Putamen (tissue), 1 donor: ENCODE measurements at regions not wholly inside any gene's neighbourhood (a gene's known extent, or its start where the extent isn't known, plus 50 kb on each side); places are given as distances from the start of the nearest gene placed in this dataset.
"Not testable (repeated sequence)": the region's sequence is repeated elsewhere in the genome, so short reads cannot be mapped to it uniquely, and the experiment has no call there.

Source experiments
- DNase-seq: peaks from one replicate; pipeline ENCODE4 v3.0.0-alpha.2; 2016; ENCODE audit warnings: low spot score

DNA sequence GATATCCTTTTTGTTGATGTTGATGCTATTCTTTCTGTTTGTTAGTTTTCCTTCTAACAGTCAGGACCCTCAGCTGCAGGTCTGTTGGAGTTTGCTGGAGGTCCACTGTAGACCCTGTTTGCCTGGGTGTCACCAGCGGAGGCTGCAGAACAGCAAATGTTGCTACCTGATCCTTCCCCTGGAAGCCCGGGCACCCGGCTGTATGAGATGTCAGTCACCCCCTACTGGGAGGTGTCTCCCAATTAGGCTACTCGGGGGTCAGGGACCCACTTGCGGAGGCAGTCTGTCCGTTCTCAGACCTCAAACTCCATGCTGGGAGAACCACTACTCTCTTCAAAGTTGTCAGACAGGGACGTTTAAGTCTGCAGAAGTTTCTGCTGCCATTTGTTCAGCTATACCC is 383.4 kb downstream of the HLX start:
- not testable (repeated sequence) for DNase-seq

GRCh38 chr1:221263831-221264767 is 384.9 kb downstream of the HLX start:
- DNase-seq, result peak; percentile 78

DNA sequence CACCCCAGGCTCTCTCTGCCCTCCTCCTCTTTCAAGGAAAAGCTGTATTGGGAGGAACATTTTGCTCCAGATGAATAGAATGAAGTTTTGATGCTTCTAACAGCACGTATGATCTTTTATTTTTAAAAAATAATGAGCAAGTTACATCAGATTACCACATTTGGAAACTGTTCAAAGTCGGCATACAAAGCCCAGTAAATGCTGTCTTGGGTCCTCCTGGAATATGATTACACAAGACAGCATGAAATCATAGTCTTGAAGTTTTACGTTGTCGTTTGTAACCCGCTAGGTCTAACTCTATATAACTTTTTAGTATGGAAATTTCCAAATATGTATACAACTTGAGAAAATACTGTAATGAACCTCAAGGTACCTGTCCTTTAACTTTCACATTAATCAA is 385.6 kb downstream of the HLX start:
- DNase-seq, result no peak

DNA sequence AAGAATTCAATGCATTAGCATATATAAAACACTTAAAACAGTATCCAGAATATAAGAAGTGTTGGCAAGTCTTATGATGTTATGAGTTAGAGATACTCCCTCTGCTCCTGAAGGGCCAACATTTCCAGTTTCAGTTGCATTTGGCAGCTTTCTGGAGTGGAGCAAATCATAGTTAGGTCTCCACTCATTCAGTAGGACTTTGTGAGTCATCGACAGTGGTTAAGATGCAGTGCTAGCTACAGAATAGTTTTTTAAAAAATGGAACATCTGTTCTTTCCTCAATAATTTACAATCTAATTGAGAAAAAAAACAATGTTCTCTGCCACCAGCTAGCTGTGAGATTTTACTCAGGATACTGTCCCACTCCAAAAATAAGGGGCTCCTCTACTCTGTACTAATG is 389.1 kb downstream of the HLX start:
- no peak for DNase-seq

DNA sequence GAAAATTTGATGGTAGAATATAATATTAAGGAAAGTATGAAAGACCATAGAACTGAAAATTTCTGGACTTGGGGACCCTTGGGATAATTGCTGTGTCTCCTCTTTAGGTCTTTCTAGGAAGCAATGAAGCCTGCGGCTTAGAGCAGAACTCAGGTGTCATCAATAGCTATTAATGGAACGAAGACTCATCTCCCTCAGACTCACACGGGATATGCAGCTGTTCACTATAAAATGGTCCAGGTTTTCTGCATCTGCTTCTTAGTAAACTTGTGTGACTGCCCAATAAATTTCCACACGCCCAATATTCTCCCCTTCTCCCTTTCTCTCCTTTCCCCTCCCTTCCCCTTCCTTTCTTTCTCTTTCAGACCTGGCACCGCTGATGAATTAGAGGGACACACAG is 392.5 kb downstream of the HLX start:
- no peak for DNase-seq

DNA sequence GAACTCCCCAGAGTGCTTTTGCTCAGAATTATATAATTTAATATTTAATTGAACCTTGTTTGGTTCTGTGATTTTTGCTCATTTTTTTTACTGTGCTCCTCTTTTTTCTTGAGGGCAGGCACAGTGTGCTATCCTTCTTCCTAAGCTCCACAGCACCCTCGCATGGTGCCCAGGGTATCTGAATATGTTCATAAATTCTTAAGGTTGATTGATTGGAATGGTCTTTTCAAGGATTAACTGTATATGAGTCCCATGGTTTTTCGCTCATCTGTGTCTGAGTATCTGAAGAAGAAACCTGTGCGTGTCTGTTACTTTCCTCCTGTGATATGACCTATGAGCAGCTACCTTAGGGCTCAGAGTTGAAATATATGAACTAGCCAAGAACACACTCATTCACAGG is 393.7 kb downstream of the HLX start:
- DNase-seq, result no peak

DNA sequence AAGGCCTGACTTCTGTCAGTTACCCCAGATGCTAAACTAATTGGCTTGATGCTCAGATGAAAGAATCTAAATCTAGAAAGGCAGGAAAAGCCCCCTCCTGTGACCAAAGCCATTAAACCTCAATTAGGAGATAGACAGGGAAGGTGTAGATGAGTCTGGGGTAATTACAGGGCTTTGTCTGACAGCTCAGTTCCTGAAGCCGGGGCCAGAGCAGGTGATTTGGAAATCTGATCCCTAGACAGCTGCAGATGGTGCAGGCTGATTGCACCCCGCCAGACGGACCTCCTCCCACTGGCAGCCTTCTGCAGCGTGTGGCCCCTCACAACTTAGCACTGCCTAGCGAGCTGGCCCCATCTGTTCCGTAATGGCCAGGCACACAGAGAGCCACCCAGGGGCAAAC is 395.1 kb downstream of the HLX start:
- no peak for DNase-seq

DNA sequence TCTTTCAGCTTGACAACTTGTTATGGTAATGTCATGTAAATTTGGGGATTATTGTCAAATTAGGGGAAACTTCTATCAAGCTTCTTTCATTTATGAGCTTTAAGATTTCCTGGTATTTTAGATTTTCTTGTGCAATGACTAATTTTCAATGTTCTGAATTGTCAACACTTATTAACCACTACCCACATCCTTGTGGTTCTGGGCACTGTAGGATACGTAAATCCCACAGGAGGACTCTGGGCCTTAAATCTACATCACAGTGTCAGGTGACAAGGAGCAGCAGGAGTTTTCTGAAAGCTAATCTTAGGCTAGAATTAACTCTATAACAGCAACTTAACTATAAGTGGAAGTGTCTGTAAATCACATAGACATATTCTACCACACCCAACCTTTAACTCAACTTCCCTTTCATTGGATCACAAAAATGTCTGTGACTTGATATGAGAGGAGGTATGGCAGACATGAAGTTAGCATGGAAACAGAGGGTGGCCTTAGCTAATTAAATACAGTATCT is 397.7 kb downstream of the HLX start:
- no peak for DNase-seq

GRCh38 chr1:221279146-221279545 is 399.9 kb downstream of the HLX start:
- no peak for DNase-seq

GRCh38 chr1:221283532-221283931 is 404.3 kb downstream of the HLX start:
- no peak for DNase-seq

GRCh38 chr1:221284028-221284427 is 404.8 kb downstream of the HLX start:
- DNase-seq, result peak; percentile 43

DNA sequence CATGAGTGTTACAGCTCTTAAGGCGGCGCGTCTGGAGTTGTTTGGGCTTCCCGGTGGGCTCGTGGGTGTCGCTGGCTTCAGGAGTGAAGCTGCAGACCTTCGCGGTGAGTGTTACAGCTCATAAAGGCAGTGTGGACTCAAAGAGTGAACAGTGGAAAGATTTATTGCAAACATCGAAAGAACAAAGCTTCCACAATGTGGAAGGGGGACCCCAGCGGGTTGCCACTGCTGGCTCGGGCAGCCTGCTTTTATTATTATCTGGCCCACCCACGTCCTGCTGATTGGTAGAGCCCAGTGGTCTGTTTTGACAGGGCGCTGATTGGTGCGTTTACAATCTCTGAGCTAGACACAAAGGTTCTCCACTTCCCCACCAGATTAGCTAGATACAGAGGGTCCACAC is 405.7 kb downstream of the HLX start:
- DNase-seq, result not testable (repeated sequence)

DNA sequence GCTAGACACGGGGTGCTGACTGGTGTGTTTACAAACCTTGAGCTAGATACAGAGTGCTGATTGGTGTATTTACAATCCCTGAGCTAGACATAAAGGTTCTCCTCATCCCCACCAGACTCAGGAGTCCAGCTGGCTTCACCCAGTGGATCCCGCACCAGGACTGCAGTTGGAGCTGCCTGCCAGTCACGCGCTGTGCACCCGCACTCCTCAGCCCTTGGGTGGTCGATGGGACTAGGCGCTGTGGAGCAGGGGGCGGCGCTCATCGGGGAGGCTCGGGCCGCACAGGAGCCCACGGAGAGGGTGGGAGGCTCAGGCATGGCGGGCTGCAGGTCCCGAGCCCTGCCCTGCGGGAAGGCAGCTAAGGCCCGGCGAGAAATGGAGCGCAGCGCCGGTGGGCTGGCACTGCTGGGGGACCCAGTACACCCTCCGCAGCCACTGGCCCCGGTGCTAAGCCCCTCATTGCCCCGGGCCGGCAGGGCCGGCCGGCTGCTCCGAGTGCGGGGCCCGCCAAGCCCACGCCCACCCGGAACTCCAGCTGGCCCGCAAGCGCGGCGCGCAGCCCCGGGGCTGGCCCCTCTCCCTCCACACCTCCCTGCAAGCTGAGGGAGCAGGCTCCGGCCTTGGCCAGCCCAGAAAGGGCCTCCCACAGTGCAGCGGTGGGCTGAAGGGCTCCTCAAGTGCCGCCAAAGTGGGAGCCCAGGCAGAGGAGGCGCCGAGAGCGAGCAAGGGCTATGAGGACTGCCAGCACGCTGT is 406.4 kb downstream of the HLX start:
- not testable (repeated sequence) for DNase-seq

- no peak for DNase-seq
Measured at GRCh38 chr1:221286399-221286798, 407.2 kb downstream of the HLX start.

GRCh38 chr1:221289103-221289502 is 409.9 kb downstream of the HLX start:
- no peak for DNase-seq

GRCh38 chr1:221290669-221291068 is 411.4 kb downstream of the HLX start:
- DNase-seq, result no peak

GRCh38 chr1:221291113-221291512 is 411.9 kb downstream of the HLX start:
- DNase-seq, result no peak

GRCh38 chr1:221292652-221293051 is 413.4 kb downstream of the HLX start:
- no peak for DNase-seq

DNA sequence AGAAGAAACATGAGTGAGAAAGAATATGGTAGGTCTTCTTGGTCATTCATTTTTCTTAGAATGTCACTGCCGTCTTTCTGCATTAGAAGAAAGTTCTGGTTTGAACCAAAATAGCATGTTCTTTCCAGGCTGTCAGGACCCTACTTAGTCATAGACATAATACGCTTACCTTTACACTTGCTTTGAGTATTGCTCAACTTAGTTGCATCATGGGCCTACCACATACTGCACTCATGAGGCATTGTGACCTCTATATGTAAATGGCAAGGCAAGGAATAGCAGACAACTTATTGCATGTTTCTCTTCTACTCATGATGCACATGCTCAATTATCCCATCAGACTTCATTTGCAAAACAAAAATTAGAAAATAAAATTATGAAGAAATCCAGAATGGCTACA is 415.0 kb downstream of the HLX start:
- DNase-seq, result no peak

GRCh38 chr1:221302357-221302756 is 423.1 kb downstream of the HLX start:
- DNase-seq, result no peak

DNA sequence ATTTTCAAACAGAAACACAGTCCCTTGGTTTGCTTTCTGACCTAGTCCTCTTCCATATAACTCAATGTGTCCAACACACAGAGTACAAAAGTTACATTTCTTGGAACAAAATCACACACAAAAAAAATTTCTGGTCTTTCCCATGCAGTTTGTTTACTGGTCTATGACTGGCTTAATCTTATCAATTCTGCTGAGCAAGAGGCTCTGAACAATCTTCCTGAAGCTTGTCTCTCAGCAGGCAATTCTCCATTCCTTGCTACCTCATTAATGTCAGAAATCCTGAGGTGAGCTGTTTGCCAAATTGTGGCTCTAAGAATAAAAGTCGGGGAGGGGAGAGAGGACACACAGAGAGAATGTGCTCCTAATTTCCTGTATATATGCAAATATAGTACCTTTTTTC is 423.6 kb downstream of the HLX start:
- no peak for DNase-seq

DNA sequence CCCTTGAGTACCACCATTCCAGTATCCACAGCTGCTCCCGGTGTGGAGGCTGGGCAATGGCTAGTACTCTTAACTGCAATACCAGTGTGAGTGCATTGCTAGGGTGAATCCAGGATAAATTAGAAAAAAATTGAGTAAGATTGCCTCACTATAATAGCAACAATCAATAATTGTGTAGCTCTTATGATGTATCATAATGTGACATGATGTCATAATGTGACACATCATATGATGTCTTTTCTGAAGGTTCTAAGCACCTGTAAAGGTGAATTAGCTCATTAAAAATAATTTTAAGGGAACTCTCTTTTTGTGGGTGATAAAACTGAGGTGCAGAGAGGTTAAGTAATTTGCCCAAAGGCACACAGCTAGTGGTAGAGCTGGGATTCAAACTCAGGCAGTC is 424.4 kb downstream of the HLX start:
- DNase-seq, result no peak

DNA sequence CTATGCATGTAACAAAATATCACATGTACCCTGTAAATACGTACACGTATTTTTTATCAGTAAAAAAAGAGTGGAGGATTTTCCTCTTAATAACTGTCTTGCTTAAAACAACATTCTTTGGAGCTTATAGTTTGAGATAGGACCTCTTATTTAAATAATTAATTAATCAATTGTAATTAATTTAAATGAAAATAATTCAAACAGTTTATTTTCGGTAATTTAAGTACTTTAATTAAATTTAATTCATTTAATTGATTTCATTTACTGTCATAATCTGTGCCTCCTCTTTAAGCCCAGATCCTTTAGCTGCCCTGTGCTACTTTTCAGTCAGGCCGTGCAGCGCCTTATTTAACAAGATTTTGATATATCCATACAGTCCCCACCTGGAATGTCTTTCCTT is 427.0 kb downstream of the HLX start:
- DNase-seq, result no peak
